Right renal pelvis (tissue), 4 donors: ENCODE measurements at regions not wholly inside any gene's neighbourhood (a gene's known extent, or its start where the extent isn't known, plus 50 kb on each side); places are given as distances from the start of the nearest gene placed in this dataset.

Experiments
- DNase-seq, 4 donors: peaks; one replicate each; pipeline ENCODE4 v3.0.0-alpha.2; 2013; ENCODE audit warnings: low read depth in 4 of 4, low spot score in 3 of 4, missing footprints in 1 of 4

GRCh38 chr16:13542284-13542683 lies 377.7 kb upstream of the ERCC4 start:
- DNase-seq: no peak

- no peak for DNase-seq
These were observed 376.1 kb upstream of the ERCC4 start for GRCh38 chr16:13543850-13544249.

GRCh38 chr16:13545271-13545670 lies 374.7 kb upstream of the ERCC4 start:
- DNase-seq: no peak

- DNase-seq: no peak
These were observed 369.7 kb upstream of the ERCC4 start for GRCh38 chr16:13550254-13550653.

- no peak for DNase-seq
These were observed 367.6 kb upstream of the ERCC4 start for GRCh38 chr16:13552062-13552959.

- DNase-seq: no peak
These were observed 367.0 kb upstream of the ERCC4 start for GRCh38 chr16:13552960-13553257.

GRCh38 chr16:13553453-13553985 lies 366.4 kb upstream of the ERCC4 start:
- DNase-seq: no peak

- no peak for DNase-seq
These were observed 365.9 kb upstream of the ERCC4 start for GRCh38 chr16:13554005-13554404.

- DNase-seq: no peak
These were observed 365.3 kb upstream of the ERCC4 start for GRCh38 chr16:13554643-13555042.

GRCh38 chr16:13557418-13557817 lies 362.5 kb upstream of the ERCC4 start:
- DNase-seq: no peak

GRCh38 chr16:13558752-13559151 lies 361.2 kb upstream of the ERCC4 start:
- DNase-seq: no peak

- no peak for DNase-seq
These were observed 360.3 kb upstream of the ERCC4 start for GRCh38 chr16:13559624-13560023.

- DNase-seq: no peak
These were observed 359.8 kb upstream of the ERCC4 start for GRCh38 chr16:13560151-13560550.

- no peak for DNase-seq
These were observed 358.5 kb upstream of the ERCC4 start for GRCh38 chr16:13561291-13562070.

GRCh38 chr16:13568803-13569202 lies 351.2 kb upstream of the ERCC4 start:
- DNase-seq: no peak

GRCh38 chr16:13569986-13570385 lies 350.0 kb upstream of the ERCC4 start:
- DNase-seq: no peak

GRCh38 chr16:13571036-13571435 lies 348.9 kb upstream of the ERCC4 start:
- no peak for DNase-seq

- DNase-seq: no peak
These were observed 346.1 kb upstream of the ERCC4 start for GRCh38 chr16:13573903-13574302.

- no peak for DNase-seq
These were observed 333.9 kb upstream of the ERCC4 start for GRCh38 chr16:13586051-13586450.

GRCh38 chr16:13587181-13587580 lies 332.8 kb upstream of the ERCC4 start:
- DNase-seq: peak in 2 of 4 donors; percentile 25 to 26

GRCh38 chr16:13594823-13595222 lies 325.1 kb upstream of the ERCC4 start:
- no peak for DNase-seq

GRCh38 chr16:13606804-13607203 lies 313.1 kb upstream of the ERCC4 start:
- DNase-seq: no peak
